Fibroblast of skin of abdomen (primary cell): ENCODE measurements at regions not wholly inside any gene's neighbourhood (a gene's known extent, or its start where the extent isn't known, plus 50 kb on each side); places are given as distances from the start of the nearest gene placed in this dataset.

Experiments used
- DNase-seq: peaks from one replicate; pipeline ENCODE4 v3.0.0-alpha.2; 2013

DNA sequence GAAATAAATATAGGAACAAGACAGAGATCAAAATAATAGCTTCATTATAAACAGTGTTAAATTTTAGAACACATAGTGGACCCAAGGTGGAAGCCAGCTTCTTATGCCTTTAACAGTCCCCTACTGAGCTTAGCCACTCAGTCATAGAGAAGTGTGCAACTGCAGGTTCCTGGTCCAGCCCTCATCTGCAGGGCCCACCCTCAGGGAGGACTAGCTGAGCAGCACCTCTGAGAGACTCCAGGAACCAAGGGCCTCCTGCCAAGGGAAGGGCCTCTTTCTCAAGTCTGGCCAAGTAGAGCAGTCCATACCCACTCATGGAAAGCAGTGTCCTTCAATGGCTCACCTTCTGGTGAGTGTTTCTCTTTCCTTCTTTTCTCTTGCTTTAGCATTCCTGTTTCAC, 173.7 kb upstream of the PRPS1L1 start:
- no peak for DNase-seq

DNA sequence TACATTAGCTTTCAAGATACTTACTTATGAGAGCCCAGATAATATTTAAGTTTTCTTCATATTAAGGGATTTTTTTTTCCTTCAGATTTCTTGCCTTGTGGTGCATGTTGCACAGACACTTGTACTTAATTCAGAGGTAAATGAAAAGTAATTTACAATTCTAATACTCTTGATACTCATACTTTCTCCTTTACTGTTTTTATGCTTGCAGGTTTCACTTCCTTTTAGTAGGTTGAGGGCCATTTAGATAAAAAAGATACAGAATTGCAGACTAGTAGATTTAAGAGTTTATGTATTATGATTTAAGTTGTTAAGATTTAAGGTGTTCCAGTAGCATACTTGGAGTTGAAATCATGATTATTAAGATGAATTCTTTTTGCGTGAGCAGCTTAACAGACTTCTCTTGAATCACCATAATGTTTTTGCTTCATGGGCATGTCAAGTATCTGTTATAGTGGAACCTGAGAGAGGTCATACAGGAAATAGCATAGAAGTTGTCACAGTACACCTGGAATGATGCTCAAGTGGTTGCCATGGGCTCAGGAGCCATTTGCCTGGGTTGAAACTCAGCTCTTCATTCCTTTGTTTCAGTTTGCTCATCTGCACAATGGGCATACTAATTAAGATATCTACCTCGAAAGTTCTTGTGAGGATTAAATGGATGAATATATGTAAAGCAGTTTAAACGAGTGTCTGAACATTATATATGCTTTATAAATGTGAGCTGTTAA, 174.8 kb upstream of the PRPS1L1 start:
- DNase-seq, result no peak

DNA sequence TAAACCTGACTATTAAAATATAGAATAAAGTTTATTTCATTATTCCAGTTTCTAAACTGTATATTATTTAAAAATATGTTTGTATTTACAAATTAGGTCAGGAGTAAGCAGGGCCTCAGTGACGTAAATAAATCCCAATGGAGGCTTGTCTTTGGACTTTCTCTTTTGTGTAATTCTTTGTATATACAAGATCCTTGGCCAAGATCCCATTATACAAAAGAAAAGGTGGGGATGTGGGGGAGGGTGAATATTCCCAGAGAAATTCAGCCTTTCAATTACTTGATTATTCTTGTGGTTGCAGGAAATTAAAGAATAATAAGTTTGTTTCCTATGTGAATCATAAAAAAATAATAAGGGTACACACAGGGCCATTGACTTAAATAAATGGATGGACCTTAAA, 178.7 kb upstream of the PRPS1L1 start:
- no peak for DNase-seq

DNA sequence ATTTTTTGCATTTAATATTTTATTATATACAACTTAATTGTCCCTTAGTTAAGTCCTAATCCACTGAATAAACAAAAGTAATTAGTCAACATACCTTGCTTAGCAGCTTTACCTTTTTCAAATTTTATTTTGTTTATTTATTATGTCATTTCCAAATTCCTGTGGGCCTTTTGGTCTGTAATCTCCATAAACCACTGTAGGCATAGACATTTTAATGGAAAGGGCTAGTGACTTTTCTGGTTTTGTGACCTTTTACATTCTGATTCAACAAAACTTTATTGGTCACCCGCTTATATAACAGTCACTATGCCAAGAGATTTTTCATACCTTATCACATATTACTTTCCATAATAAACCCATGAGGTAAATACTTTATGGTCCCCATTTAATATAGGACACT, 181.3 kb upstream of the PRPS1L1 start:
- no peak for DNase-seq

DNA sequence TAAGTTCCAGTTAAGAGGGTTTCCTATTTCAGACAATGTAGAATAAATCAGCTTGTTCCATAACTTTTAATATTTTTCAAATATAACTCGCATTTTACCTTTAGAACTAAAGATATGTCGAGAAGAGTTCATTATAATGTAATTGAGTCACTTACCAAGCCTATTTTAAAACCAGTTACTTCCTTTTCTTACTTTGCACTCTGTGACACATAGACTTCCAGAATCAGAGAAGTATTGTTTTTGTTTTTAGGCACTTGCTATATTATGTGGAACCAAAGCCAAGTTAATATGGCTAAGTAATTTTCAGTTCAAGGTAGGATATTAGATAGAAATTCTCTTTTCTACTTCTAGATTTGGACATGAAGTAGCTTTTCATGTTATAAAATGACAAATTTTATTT, 182.7 kb upstream of the PRPS1L1 start:
- no peak for DNase-seq

DNA sequence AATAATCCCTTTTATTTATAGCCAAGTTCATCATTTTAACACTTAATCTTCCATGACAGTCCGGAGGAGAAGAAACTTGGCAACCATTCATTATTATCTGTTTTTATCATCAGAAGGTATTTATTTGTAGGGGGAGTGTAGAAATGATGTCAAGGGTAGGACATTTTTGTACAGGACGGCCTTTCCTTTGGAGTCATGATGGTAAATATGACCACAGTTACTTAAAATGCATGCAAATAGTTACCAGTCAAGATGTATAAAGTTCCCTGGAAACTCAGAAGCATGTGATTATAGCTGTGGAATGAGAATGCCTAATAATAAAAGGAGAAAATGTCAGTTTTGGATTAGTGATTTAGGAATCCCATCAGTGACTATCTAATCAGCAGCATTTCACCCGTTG, 183.1 kb upstream of the PRPS1L1 start:
- no peak for DNase-seq

DNA sequence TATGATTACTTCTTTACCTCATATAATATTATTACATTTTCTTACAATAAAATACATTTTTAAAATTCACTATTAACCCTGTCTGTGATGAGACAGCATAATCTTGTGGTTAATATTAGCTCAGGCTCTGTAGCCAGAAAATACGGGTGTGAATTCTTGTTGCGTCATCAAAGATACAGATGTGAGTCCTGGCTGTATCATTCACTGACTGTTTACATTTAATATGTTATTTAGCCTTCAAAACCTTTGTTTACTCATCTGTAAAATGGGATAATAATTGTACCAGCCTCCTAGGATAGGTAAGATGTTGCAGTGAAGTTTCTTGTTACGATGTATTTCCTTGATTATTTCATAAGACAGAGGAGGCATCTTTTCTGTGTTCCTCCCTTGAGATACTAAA, 184.7 kb upstream of the PRPS1L1 start:
- DNase-seq, result peak; percentile 46

DNA sequence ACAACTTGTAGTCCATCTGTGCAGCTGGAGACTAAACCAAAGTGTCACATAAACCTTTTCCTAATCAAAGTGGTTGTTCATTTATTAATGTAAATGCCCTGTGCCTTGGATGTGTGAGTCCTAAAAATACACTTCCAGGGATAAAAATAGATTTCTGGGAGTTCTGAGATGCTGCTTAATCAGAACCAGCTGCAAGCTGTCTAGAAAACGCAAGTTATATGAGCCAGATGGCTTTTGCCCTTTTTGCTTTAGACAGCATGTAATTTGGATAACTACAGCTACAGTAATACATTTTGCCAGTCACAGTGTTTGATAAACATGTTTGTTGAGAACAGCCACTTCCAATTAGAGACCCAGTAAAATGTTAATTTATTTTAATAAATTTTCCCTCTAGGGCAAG, 185.1 kb upstream of the PRPS1L1 start:
- peak; percentile 80 for DNase-seq

DNA sequence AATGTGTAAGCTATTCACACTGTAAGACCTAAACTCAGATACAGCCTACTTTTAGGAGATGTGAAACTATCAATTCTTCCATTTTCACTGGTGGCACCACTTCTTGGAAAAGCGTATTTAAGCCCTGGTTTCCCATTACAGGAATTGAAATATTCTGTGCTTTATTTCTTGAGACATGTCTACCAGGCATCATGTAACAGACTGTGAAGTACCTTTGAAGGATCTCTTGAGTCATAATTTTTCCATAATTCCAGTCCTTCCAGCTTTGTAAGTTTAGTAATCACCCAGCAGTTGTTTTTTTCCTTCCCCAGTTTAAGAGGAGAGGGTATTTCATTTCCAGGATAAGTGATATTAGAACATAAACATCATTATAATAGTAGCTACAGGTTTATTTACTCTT, 186.0 kb upstream of the PRPS1L1 start:
- no peak for DNase-seq

DNA sequence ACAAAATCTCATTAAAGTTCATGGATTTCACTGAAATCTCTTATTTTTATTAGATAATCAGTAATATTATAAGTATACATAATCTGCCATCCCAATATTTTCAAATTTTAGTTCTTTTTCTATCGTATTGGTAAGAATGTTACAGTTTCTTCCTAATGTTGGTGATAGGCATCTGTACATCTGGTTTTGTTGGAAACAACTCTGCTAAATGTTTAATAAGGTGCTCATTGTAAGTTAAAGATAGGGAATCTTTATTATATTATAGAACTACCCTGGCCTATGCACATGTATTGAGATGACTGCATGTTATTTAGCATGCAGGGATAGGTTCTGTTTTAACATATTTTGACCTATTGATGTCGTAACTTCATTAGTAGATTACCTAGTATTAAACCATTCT, 188.6 kb upstream of the PRPS1L1 start:
- DNase-seq, result no peak

DNA sequence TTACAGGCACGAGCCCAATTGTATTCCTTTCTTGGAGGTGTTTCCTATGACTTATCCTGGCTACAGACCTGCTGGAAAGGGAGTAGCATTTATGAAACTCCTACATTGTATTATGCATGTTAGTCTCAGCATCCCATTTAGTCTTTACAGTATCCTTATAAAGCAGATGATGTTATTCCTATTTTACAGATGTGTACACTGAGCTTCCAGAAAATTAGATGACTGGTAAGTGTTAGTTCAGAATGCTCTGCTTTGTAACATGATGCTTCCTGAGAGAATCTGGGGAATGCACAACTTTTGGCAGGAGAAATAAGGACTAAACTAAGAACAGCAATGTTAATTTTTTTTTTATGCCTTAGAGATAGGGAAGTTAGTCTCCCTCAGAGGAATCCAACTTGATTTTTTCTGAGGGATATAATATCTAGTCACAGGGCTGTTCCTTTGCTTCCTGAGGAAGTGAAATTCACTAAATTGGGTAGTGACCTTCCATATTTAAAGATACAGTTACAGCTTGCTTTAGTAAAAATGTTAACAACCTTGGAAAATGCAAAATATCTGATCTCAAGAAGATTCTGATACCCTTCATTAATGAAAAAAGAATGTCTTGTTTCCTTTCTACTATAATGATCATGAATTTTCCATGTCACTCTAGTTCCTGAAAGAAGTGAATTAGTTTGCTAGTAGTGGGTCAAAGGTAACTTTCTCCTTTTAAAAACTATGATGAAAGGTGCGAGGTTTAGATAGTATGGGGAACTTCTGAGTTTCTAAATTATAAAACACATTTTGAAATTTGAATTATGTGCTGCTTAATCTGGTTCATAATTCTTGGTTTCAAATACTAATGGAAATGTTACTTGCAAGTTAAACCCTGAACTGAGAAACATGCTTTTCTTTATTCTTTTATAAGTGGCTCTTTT, 194.0 kb upstream of the PRPS1L1 start:
- DNase-seq, result peak; percentile 34

DNA sequence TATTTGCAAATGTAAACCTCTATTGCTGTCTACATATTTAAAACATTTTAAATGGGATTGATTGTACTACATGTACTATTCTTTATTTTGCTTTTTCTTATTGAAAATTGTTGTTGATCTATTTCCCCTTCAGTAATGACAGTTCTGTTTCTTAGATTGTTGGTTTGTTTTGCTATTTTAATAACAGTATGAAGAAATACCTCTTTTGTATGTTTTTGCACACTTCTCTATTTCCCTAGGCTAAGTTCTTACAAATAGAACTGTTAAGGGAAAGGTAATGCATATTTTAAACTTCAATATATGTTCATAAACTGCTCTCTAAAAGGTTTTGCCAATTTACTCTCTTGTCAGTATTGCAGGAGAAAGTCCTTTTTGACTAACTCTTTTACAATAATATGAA, 195.0 kb upstream of the PRPS1L1 start:
- no peak for DNase-seq

DNA sequence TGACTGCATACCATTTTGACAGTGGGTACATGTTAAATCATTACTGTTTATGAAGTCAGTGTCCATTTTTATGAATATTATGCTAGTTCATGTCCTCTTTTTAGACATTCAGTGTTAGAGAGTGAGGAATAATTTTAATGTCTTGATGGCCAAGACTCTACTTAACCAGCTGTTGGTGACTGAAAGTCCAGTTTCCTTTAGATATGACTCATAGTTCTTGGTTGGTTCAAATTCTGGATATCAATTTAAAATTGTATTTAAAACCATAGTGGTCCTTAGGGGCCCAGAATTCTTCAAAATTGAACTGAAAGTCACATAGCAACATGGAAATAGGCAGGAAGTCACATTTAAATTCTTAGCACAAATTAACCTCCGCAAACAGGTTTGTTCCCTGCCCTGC, 196.5 kb upstream of the PRPS1L1 start:
- no peak for DNase-seq

DNA sequence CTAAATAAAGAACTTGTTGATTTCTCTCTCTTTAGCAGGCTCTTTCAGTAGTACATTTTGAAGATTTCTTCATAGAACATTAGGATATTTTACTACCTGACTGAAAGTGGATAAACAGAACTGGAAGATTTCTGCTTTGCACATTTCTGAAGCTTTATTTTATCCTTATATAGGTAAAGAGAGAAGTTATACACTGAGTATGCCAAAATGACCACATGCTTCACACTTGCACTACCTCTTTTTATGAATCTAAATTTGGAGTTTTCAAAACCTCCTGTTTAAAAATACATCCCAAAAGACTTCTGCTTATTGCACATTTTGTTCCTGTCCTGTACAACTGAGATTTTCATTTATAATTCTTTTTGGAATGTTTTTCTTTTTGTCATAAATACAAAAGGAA, 197.4 kb upstream of the PRPS1L1 start:
- no peak for DNase-seq

DNA sequence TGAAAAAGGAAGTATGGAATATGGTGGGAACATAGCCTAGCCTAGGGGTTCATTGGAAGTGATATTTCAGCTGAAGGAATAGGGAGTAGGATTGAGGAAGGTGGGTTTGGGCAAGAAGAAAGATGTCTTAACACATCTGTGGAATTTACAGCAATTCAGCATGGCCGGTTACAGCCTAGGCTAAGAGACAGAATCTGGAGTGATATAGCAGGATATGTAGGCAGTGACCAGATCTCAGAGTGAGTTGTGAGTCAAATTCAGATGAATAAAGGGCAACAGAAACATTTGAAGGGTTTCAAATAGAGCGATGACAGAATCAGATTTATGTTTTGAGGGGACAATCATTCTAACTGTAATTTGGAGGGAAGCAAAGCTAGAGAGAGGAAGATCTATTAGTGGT, 199.0 kb upstream of the PRPS1L1 start:
- no peak for DNase-seq

DNA sequence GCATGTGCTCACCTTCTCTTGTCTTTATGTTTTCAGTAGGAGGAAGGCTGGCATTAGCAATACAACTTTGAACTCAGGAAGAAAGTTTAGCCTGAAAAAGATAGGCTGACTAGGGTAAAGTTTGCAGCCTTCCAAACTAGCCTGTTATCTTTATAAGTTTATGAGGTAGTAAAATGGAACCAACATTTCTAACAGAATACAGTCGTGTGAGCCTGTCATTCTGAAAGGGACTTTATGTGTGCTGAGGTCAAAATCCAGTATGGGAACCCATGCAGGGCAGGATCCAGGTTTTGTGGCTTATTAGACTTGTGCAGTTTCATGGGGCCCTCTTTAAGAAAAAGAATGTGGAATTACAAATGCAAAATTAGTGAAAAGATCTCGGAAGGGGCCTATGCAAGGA, 201.0 kb upstream of the PRPS1L1 start:
- DNase-seq, result no peak

DNA sequence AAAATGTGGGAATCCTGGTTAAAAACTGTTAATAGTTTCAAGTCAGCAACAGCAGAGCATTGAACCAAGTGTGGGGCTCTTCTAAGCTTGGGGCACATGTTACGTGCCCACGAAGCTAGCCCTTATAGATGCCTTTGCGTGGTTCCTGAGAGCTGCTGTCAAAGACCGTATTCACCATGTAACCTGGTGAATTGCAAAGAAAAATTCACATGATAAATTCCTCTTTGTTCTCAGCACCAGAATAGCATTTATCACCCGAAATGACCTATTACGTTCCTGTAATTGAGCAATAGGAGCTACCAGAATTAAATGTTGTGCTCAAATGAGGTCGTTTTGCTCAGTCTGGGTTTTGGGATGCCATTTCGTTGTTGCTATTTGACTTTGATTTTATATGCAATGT, 202.6 kb upstream of the PRPS1L1 start:
- DNase-seq, result no peak

DNA sequence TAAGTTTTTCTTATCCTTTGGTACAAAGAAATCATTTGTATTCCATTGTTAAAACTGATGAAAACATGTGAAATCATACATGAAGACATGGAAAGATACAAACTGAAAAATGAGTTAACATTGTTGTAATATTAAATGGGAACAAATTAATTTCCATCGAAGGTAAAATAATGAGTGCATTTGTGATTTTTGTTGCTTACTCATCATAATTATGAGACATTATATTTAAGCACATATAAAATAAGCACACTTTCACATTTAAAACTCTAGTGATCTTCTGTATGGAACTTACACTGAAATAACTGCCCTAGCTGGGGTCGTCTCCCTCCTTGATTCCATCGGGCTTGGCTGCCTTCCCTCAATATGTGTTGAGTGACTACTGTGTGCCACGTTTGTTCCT, 204.2 kb upstream of the PRPS1L1 start:
- DNase-seq, result no peak

DNA sequence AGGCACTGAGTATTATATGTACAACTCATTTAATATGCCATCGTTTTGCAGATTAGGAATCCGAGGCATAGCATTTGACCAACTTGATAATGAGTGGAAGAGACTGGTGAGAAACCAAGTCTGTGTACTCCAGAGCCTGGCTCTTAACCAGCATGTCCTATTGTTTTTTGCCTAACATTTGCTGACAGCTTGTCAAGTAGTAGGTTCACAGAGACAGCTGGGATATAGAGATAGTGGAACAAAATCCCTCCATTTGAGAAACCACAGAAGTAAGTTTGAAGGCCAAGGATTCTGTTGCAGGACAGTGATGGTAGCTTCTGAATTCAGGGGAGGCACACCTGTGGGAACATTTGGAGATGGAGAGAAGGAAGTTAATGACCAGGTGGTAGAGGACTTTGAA, 206.9 kb upstream of the PRPS1L1 start:
- no peak for DNase-seq

DNA sequence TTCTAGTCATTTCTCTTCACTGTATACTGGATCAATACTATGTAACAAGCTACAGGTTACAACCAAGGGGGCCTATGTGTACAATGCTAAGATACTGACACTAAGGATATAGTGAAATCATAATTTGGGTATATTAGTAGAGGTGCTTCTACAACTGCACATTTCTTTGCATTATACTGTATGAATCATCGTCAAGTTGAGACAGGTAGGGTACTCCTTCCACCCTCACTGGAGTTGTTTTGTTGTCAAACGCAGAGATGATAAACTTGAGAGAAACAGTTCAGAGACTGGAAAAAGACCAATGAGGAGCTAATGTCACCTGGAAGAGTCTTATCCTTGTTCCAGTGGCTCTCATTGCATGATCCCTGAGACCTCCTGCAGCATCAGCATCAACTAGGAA, 208.2 kb upstream of the PRPS1L1 start:
- no peak for DNase-seq

DNA sequence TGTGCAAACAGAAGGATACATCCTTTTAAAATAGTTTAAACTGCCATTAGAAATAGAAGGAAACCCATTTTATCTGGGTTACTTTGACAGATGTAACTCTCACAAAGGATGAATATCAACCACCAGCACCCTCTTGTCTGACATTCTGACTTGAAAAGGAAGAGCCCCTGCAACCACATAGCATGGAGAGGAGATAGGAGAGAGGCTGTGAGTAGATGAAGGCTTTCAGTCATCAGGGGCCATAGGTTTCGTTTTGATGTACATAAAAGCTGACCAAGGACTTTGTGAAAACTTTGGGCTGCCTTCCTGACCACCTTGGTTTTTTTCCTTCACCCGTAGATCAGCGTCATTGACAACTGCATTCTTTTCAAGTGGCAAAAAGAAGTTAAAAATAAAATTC, 211.6 kb upstream of the PRPS1L1 start:
- DNase-seq, result no peak

DNA sequence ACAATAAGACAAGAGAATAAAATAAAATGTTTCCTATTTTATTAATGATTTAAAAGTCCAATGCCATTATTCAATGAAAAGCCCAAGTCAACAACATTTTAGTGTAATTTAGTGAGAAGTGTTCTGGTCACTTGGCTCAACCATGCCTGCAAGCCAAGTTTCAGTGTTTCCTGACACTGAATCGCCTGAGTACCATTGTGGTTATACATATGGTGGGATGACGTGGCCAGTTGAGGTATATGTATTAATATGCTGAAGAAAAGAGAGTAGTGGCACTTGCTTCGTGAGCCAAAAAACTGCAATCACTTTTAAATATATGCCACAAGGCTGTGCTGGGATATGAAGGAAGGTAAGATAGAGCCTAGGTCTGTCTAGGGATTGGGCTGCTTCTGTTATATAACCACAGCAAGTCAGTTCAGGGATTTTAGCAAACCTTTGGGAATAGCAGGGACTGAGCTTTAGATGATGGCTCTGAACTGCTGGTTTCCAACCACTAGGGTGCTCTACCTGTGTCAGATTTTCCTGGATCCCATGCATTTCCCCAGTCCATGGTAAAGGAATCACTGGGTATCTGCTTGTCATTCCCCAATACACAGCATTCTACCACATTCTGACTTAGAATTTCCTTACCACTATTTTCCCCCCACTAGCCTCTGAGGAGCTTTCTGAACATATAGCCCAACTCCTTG, 214.0 kb upstream of the PRPS1L1 start:
- no peak for DNase-seq

DNA sequence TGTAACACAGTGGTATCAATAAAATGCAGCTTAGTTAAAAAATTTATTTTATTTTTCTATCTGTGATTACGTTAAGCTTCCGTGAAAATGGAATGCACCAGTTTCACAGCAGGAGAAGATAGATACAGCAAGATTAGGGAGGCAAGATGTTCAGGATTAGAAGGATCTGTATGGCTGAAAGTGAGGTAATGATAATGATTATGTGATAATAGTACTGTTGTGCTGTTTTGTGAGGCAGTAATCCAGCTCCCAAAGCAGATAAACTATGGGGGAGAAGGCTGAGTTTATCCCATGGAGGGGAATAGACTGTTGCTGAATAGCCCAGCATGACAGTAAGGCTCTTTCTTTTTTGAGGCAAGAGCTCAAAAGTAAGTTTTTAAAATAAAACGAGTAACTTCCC, 216.1 kb upstream of the PRPS1L1 start:
- no peak for DNase-seq

DNA sequence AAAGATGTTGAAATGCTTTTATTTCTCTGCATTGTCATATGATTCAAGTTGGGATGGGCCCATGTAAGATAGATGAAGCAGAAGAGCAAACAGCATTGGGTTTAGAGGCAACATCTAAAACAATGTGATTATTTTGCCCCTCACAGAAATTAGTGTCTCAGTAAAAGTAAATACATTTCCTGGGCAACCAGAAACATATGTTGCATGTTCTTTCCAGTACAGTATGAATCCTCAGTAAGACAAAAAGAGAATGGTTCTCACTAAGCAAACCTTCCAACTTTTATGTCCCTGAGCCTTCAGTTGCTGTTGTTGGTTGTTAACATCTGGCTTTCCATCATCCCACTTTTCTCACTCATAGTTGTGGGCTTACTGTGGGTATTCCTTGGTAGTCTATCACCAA, 222.5 kb upstream of the PRPS1L1 start:
- no peak for DNase-seq
